Endodermal cell (in vitro differentiated cells): ENCODE measurements at regions not wholly inside any gene's neighbourhood (a gene's known extent, or its start where the extent isn't known, plus 50 kb on each side); places are given as distances from the start of the nearest gene placed in this dataset.

ENCODE experiments used
- DNase-seq: peaks from one replicate; pipeline ENCODE4 v3.0.0-alpha.2; 2017
- H3K27ac ChIP-seq: 2 replicates; pipeline ENCODE4 v1.5.1; 2013; ENCODE audit warnings: mild to moderate bottlenecking, low read depth, low read length, moderate library complexity
- H3K27me3 ChIP-seq: 2 replicates; pipeline ENCODE4 v1.6.1; 2013; ENCODE audit warnings: mild to moderate bottlenecking, low read length, moderate library complexity; ENCODE audit not compliant: insufficient read depth, control insufficient read depth, poor library complexity, severe bottlenecking
- H3K36me3 ChIP-seq: 2 replicates; pipeline ENCODE4 v1.7.0; 2013; ENCODE audit warnings: mild to moderate bottlenecking, low read length, moderate library complexity; ENCODE audit not compliant: control insufficient read depth, insufficient read depth
- H3K4me1 ChIP-seq: one replicate; pipeline ENCODE4 v1.7.0; 2013; ENCODE audit warnings: low read length; ENCODE audit not compliant: control insufficient read depth, insufficient read depth
- H3K4me3 ChIP-seq: 2 replicates; pipeline ENCODE4 v1.5.1; 2013; ENCODE audit warnings: mild to moderate bottlenecking, low read length, moderate library complexity
- H3K9ac ChIP-seq: 2 replicates; pipeline ENCODE4 v1.6.1; 2013; ENCODE audit warnings: mild to moderate bottlenecking, low read length, moderate library complexity; ENCODE audit not compliant: poor library complexity, severe bottlenecking; ENCODE audit errors: extremely low read depth
- H3K9me3 ChIP-seq: 2 replicates; pipeline ENCODE4 v1.6.1; 2013; ENCODE audit warnings: mild to moderate bottlenecking, low read length, moderate library complexity; ENCODE audit not compliant: control insufficient read depth
- H3K27ac Mint-ChIP-seq: 2 replicates; pipeline ENCODE4 v1.8.0; 2020; ENCODE audit warnings: mixed read lengths
- H3K27me3 Mint-ChIP-seq: 2 replicates; pipeline ENCODE4 v1.8.0; 2021; ENCODE audit warnings: mild to moderate bottlenecking, mixed read lengths; ENCODE audit not compliant: insufficient read depth
- H3K36me3 Mint-ChIP-seq: 2 replicates; pipeline ENCODE4 v1.8.0; 2020; ENCODE audit warnings: low read depth, mixed read lengths
- H3K4me1 Mint-ChIP-seq: 2 replicates; pipeline ENCODE4 v1.8.0; 2020; ENCODE audit warnings: mixed read lengths
- H3K4me3 Mint-ChIP-seq: 2 replicates; pipeline ENCODE4 v1.8.0; 2020; ENCODE audit warnings: mild to moderate bottlenecking, moderate library complexity, mixed read lengths
- H3K9me3 Mint-ChIP-seq: 2 replicates; pipeline ENCODE4 v1.8.0; 2020; ENCODE audit warnings: mild to moderate bottlenecking, mixed read lengths
- CTCF ChIP-seq: fragments of 200-600 bp; sonication (generic); conservative IDR thresholded peaks from 2 replicates; pipeline ENCODE4 v1.5.0; 2021; ENCODE audit warnings: antibody characterized with exemption, mild to moderate bottlenecking
- WGBS, 2 experiments: methylation state at CpG; one replicate each; pipeline versions ENCODE4 v1.1.5 to v1.1.7; 2013; ENCODE audit warnings: missing lambda C conversion rate in 2 of 2, mixed read lengths in 1 of 2; ENCODE audit not compliant: insufficient coverage in 1 of 2, insufficient read length in 1 of 2; 5-methylcytosine and 5-hydroxymethylcytosine counted together

- 79% methylated on average over 7 of the region's 7 CpGs; no CpG with 5 or more reads in 1 of the 2 experiments for WGBS, 2 experiments
- Histone ChIP-seq H3K4me3 (no peak overlapping the region), H3K9me3 (peaks cover 22% of the 10 kb centered on the region), H3K36me3 (no peaks in the 10 kb centered on the region), H3K4me1 (no peaks in the 10 kb centered on the region), H3K9ac (no peak overlapping the region), H3K27ac (no peak overlapping the region), H3K27me3 (no peaks in the 10 kb centered on the region)
- Mint-ChIP-seq H3K9me3 (peaks cover 28% of the 10 kb centered on the region), H3K27me3 (no peaks in the 10 kb centered on the region), H3K36me3 (no peaks in the 10 kb centered on the region), H3K4me1 (no peaks in the 10 kb centered on the region), H3K4me3 (no peak overlapping the region), H3K27ac (no peak overlapping the region)
- TF ChIP-seq CTCF: no peak
- peak; percentile 52 for DNase-seq
Measured at GRCh38 chr6:170116636-170117035, 174.2 kb downstream of the DLL1 start.

GRCh38 chr6:170114956-170115855 lies 175.7 kb downstream of the DLL1 start:
- Histone ChIP-seq H3K9ac (no peak overlapping the region), H3K36me3 (no peaks in the 10 kb centered on the region), H3K4me1 (no peaks in the 10 kb centered on the region), H3K9me3 (peaks cover 8% of the 10 kb centered on the region), H3K27me3 (no peaks in the 10 kb centered on the region), H3K27ac (no peak overlapping the region), H3K4me3 (no peak overlapping the region)
- Mint-ChIP-seq H3K27me3 (no peaks in the 10 kb centered on the region), H3K27ac (no peak overlapping the region), H3K4me3 (no peak overlapping the region), H3K9me3 (peaks cover 14% of the 10 kb centered on the region), H3K4me1 (no peaks in the 10 kb centered on the region), H3K36me3 (no peaks in the 10 kb centered on the region)
- 82 to 98% methylated on average over 6 to 15 of the region's 15 CpGs for WGBS, 2 experiments
- DNase-seq: peak; percentile 28
- no peak for TF ChIP-seq CTCF

DNA sequence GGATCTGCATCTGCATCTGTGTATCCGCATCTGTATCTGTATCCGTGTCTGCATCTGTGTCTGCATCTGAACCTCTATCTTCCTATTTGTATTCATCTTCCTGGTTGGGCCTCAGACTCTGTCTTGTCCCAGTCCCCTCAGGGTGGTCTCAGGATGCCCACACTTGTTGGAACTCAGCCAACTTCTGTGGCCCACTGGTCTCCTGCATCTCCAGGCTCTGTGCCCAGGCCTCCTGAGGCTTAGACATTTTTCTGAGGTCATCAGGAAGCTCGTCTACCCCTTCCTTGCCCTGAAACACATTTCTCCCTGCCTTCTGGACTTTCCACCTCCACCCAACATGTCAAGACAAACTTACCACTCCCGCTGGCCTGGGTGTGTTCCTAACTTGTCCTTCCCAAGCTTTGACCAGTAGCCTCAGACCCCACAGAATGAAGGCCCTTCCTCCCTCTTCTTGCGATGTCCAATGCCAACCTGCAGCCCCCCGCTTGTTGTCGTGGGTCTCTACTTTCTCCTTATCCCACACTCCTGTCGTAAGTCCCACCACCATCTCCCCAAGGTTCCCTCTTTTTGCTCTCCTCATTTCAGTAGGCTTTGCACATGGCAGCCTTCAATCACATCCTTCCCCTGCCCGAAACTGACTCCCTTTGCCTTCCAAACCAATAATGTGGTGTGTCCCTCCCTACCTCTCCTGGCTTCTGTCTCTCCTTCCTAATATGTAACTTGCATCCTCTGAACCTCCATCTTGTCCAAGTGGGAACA lies 176.5 kb downstream of the DLL1 start:
- no peak for TF ChIP-seq CTCF
- H3K36me3 Mint-ChIP-seq: no peaks in the 10 kb centered on the region
- no peak for DNase-seq
- no peak overlapping the region for H3K9ac ChIP-seq
- no peaks in the 10 kb centered on the region for H3K36me3 ChIP-seq
- H3K27ac Mint-ChIP-seq: no peak overlapping the region
- peaks cover 8% of the 10 kb centered on the region for H3K9me3 Mint-ChIP-seq
- no peaks in the 10 kb centered on the region for H3K4me1 Mint-ChIP-seq
- H3K27me3 ChIP-seq: no peaks in the 10 kb centered on the region
- no peaks in the 10 kb centered on the region for H3K27me3 Mint-ChIP-seq
- no peak overlapping the region for H3K4me3 Mint-ChIP-seq
- H3K27ac ChIP-seq: no peak overlapping the region
- no peaks in the 10 kb centered on the region for H3K4me1 ChIP-seq
- peaks cover under 1% of the 10 kb centered on the region for H3K9me3 ChIP-seq
- WGBS, 2 experiments: 90 to 95% methylated on average over 9 of the region's 9 CpGs
- no peak overlapping the region for H3K4me3 ChIP-seq
